CD4-positive, alpha-beta memory T cell (primary cell): ENCODE measurements at regions not wholly inside any gene's neighbourhood (a gene's known extent, or its start where the extent isn't known, plus 50 kb on each side); places are given as distances from the start of the nearest gene placed in this dataset.

Experiments used
- CTCF ChIA-PET: fragments of 350-600 bp; sonication (Branson Sonifier 250); formaldehyde crosslinking; loops from one replicate; lab custom pipeline; 2021; ENCODE audit warnings: inconsistent platforms; ENCODE audit not compliant: partially characterized antibody; lab: Charles Lee
- POLR2A ChIA-PET: fragments of 350-600 bp; sonication (Branson Sonifier 250); formaldehyde crosslinking; loops from one replicate; lab custom pipeline; 2021; ENCODE audit not compliant: partially characterized antibody; lab: Charles Lee
- DNase-seq, 5 donors: peaks; one replicate each; pipeline versions ENCODE4 v3.0.0 to v3.0.0-alpha.2; 2020 to 2022; ENCODE audit warnings: mixed read lengths in 1 of 5
- H3K27ac ChIP-seq: one replicate; pipeline ENCODE4 v1.7.0; 2013; ENCODE audit warnings: low read depth, low read length
- H3K27me3 ChIP-seq: 2 replicates; pipeline ENCODE4 v1.7.0; 2013; ENCODE audit warnings: mild to moderate bottlenecking, low read length, moderate library complexity; ENCODE audit not compliant: insufficient read depth
- H3K36me3 ChIP-seq: 2 replicates; pipeline ENCODE4 v1.7.0; 2013; ENCODE audit warnings: mild to moderate bottlenecking, low read length, moderate library complexity; ENCODE audit not compliant: insufficient read depth
- H3K4me1 ChIP-seq: 2 replicates; pipeline ENCODE4 v1.7.0; 2013; ENCODE audit warnings: mild to moderate bottlenecking, low read length, moderate library complexity; ENCODE audit not compliant: insufficient read depth
- H3K4me3 ChIP-seq, 2 donors: one replicate each; pipeline ENCODE4 v1.7.0; 2013; ENCODE audit warnings: low read length in 2 of 2, mild to moderate bottlenecking in 1 of 2
- H3K9me3 ChIP-seq, 2 donors: one replicate each; pipeline ENCODE4 v1.7.0; 2013; ENCODE audit warnings: low read length in 2 of 2, control low read depth in 1 of 2; ENCODE audit not compliant: control insufficient read depth in 1 of 2
- H3K27ac Mint-ChIP-seq, 7 donors: one replicate each; pipeline ENCODE4 v1.8.0; 2020 to 2021; ENCODE audit warnings: mixed read lengths in 7 of 7, mild to moderate bottlenecking in 6 of 7, inconsistent platforms in 3 of 7, moderate library complexity in 3 of 7
- H3K27me3 Mint-ChIP-seq, 2 donors: one replicate each; pipeline ENCODE4 v1.8.0; 2020 to 2021; ENCODE audit warnings: mixed read lengths in 2 of 2
- H3K36me3 Mint-ChIP-seq, 2 donors: one replicate each; pipeline ENCODE4 v1.8.0; 2020 to 2021; ENCODE audit warnings: mixed read lengths in 2 of 2, inconsistent platforms in 1 of 2, mild to moderate bottlenecking in 1 of 2
- H3K4me1 Mint-ChIP-seq, 4 donors: one replicate each; pipeline ENCODE4 v1.8.0; 2020 to 2021; ENCODE audit warnings: mixed read lengths in 4 of 4, mild to moderate bottlenecking in 1 of 4
- H3K4me3 Mint-ChIP-seq, 8 donors: one replicate each; pipeline ENCODE4 v1.8.0; 2020 to 2021; ENCODE audit warnings: mixed read lengths in 8 of 8, mild to moderate bottlenecking in 7 of 8, moderate library complexity in 6 of 8, inconsistent platforms in 3 of 8
- H3K9me3 Mint-ChIP-seq, 8 donors: one replicate each; pipeline ENCODE4 v1.8.0; 2020 to 2021; ENCODE audit warnings: mixed read lengths in 8 of 8, mild to moderate bottlenecking in 5 of 8, inconsistent platforms in 3 of 8, moderate library complexity in 1 of 8
- intact Hi-C: fragments of 100-400 bp; cut with micrococcal nuclease; formaldehyde crosslinking; loops from one replicate; pipeline ENCODE4 v1.15.1; 2023

DNA sequence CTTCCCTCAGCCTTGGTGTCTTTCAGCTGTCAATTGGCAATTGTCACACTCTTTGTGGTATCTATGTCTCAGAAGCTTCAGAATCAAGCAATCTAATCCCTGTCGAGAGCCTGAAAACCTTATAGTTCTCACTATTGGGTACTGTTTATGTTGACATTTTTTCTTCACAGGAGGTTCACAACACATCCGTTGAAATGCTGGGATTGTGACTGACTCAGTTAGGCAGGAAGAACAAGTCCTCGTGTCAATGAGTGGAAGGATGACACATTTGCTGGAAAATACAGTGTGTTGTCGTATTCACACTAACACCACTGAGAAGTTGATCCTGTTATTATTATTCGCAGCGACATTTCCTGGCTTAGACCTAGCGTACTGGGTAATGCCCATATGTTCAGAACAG lies 163.9 kb upstream of the CITED2 start:
- Mint-ChIP-seq H3K27me3 (no peaks in the 10 kb centered on the region), H3K36me3 (no peaks in the 10 kb centered on the region), H3K4me1 (peaks cover 55 to 78% (median 63%) of the 10 kb centered on the region in 4 donors), H3K9me3 (no peaks in the 10 kb centered on the region), H3K27ac (peak overlapping the region in 2 of 7 donors; percentile 37 to 64), H3K4me3 (no peak overlapping the region)
- H3K36me3 ChIP-seq = no peaks in the 10 kb centered on the region
- no peaks in the 10 kb centered on the region for H3K9me3 ChIP-seq
- ChIA-PET POLR2A (interaction anchor here (8.1 kb wide), 1 partner anchor 164 kb away, joined by 153 read pairs; the partner anchor contains the start of gene CITED2), CTCF (interaction anchor here (1.5 kb wide), 1 partner anchor 169 kb away, joined by 3 read pairs; no protein-coding TSS in a partner anchor)
- DNase-seq = no peak
- no peaks in the 10 kb centered on the region for H3K27me3 ChIP-seq
- H3K4me1 ChIP-seq = peaks cover 78% of the 10 kb centered on the region
- no peak overlapping the region for H3K4me3 ChIP-seq
- no peak overlapping the region for H3K27ac ChIP-seq
- intact Hi-C loops = loop anchor here (10.0 kb wide), 1 partner anchor 554 kb away; the partner anchor contains the start of gene REPS1

DNA sequence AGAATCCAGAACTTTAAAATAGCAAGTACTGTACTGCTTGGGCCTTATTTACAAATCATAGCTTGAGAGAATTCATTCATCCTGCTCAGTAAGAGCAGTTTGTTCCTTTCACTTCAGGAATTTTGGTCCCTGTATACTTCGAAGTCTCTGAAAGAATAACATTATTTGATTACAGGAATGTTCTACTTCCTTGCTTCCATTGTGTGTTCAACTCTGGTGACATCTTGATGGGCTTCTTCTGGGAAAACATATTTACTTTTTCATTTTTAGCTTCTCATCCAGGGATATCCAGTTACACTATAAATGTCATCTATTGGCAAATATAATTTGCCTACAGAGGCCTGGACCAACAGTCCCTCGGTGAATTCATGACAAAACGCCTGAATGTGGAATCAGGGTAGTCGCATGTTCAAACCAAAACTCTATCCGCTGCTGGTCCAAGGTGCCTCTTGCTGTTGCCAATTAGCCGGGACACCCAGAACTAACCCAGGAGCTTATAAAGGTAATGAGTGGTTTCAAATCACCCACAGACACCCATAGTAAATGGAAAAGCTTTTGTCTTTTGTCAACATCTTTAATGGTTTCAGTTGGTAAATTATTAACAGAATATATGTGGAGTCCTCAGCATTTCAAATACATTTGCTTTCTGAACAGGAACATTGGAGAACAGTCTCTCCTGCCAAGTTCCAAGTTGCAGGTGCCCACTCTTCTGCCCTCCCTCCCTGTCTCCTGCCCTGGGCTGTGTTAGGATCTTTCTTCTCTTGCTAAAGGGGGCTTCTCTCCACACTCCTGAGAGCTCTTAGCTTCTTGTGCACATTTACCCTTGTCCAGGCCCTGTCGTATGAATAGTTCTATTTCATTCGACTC lies 162.5 kb upstream of the CITED2 start:
- H3K4me3 Mint-ChIP-seq = no peak overlapping the region
- Histone ChIP-seq H3K9me3 (no peaks in the 10 kb centered on the region), H3K27ac (no peak overlapping the region), H3K4me3 (no peak overlapping the region), H3K27me3 (no peaks in the 10 kb centered on the region), H3K36me3 (no peaks in the 10 kb centered on the region), H3K4me1 (peaks cover 87% of the 10 kb centered on the region)
- peak overlapping the region; percentile 13 to 81 (median 43) for H3K27ac Mint-ChIP-seq
- DNase-seq = no peak
- H3K27me3 Mint-ChIP-seq = no peaks in the 10 kb centered on the region
- H3K4me1 Mint-ChIP-seq = peaks cover 52 to 73% (median 60%) of the 10 kb centered on the region in 4 donors
- no peaks in the 10 kb centered on the region for H3K36me3 Mint-ChIP-seq
- intact Hi-C loops = loop anchor here (10.0 kb wide), 1 partner anchor 552 kb away; the partner anchor contains the start of gene REPS1
- H3K9me3 Mint-ChIP-seq = no peaks in the 10 kb centered on the region
- CTCF ChIA-PET = interaction anchor here (1.1 kb wide), 1 partner anchor 547 kb away, joined by 4 read pairs; no protein-coding TSS in a partner anchor
- POLR2A ChIA-PET = interaction anchor here (1.3 to 8.1 kb wide), 2 partner anchors 29 to 163 kb away, joined by 3 to 153 read pairs; partner anchors contain the start of gene CITED2

DNA sequence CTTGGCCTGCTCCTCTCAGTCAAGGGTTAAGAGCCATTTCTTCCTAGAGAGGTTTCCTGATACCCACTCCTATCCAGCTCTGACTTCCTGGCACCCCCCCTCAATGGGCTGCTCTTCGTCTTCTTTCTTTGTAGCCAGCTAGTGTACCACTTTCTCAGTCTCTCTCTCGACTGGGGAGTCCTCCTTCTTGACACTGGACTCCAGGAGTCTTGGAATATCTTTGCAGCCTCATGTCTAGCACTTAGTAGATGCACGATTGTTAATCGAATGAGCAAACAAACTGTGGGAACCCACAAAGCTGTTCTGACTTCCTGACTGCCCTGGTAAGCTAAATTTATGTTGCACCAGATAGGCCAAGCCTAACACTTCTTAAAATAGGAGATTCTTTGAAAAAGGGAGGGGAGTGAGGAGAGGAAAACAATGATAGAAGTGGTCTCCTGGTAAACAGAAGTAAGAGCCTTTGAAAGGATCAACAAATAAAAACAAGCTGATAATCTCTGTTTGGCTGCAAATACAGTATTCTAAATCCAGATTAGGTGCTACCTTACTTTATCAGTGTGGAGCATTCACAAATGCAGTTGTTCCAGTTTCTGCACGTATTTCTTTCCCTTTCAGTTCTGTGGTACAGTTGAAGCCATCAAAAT lies 160.1 kb upstream of the CITED2 start:
- intact Hi-C loops = loop anchor here (5.0 to 10.0 kb wide), 2 partner anchors 43 to 550 kb away; partner anchors contain the start of gene REPS1
- Mint-ChIP-seq H3K36me3 (no peaks in the 10 kb centered on the region), H3K27me3 (no peaks in the 10 kb centered on the region), H3K4me3 (peak overlapping the region in 7 of 8 donors; percentile 64 to 93 (median 76)), H3K4me1 (peaks cover 46 to 79% (median 61%) of the 10 kb centered on the region in 4 donors), H3K9me3 (no peaks in the 10 kb centered on the region), H3K27ac (peak overlapping the region; percentile 83 to 96 (median 91))
- H3K4me1 ChIP-seq = peaks cover 87% of the 10 kb centered on the region
- CTCF ChIA-PET = interaction anchor here (0.6 to 2.4 kb wide), 3 partner anchors 160 to 348 kb away, joined by 3 to 14 read pairs (median 10); partner anchors contain the start of gene CITED2
- no peak overlapping the region for H3K4me3 ChIP-seq
- H3K9me3 ChIP-seq = no peaks in the 10 kb centered on the region
- no peaks in the 10 kb centered on the region for H3K36me3 ChIP-seq
- H3K27me3 ChIP-seq = no peaks in the 10 kb centered on the region
- peak in 4 of 5 donors; percentile 12 to 27 (median 21) for DNase-seq
- POLR2A ChIA-PET = interaction anchor here (1.0 to 8.1 kb wide), 5 partner anchors 63 to 393 kb away, joined by 3 to 153 read pairs (median 4); partner anchors contain the start of gene CITED2
- peak overlapping the region; percentile 39 for H3K27ac ChIP-seq

DNA sequence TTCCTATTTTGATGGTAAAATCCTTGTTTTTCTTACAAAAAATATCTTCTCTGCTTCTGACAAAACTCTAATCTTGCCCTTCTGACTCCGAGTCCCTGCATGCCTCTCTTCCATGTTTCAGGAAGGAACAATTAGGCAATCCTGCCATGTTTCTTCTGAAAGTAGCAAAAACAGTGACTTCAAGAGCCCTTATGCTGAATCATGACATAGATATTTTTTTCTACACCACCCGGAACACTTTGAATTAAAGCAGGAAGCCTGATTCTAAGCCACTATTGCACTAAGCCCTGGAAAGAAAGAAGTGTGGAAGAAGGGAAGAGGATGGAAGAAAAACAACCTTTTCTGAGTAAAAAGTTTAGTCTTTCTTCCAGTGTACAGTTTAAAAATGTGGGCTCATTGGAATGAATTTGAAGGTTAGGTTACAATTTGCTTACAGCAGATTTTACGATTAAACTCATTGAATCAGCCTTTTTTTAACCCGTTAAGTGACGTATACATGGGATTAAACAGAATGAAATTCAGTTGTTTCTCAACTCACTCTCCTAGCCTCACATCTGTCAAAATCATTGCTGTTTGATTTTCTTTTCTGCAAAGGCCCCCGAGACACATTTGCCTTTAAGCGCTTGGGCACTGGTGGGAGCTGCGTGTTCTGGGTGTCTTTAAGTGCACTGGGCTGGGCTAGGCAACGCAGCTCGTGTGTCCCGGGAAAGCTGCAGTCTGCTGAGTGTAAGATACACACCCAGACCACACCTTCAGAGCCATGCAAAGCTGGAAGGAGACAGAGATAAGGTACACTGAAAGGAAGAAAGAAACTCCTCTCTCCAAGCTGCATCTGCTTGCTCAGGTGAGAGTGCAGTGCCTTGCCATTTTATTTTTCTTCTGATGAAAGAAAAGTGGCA lies 159.4 kb upstream of the CITED2 start:
- Mint-ChIP-seq H3K4me3 (peak overlapping the region; percentile 28 to 93 (median 76)), H3K36me3 (no peaks in the 10 kb centered on the region), H3K27me3 (no peaks in the 10 kb centered on the region), H3K9me3 (no peaks in the 10 kb centered on the region), H3K4me1 (peaks cover 47 to 76% (median 59%) of the 10 kb centered on the region in 4 donors), H3K27ac (peak overlapping the region; percentile 83 to 96 (median 92))
- intact Hi-C loops = loop anchor here (5.0 to 10.0 kb wide), 2 partner anchors 43 to 549 kb away; partner anchors contain the start of gene REPS1
- CTCF ChIA-PET = interaction anchor here (0.6 to 2.4 kb wide), 3 partner anchors 159 to 349 kb away, joined by 3 to 14 read pairs (median 10); partner anchors contain the start of gene CITED2
- H3K27me3 ChIP-seq = no peaks in the 10 kb centered on the region
- peak in 2 of 5 donors; percentile 6 to 10 for DNase-seq
- H3K27ac ChIP-seq = peak overlapping the region; percentile 39
- H3K36me3 ChIP-seq = no peaks in the 10 kb centered on the region
- POLR2A ChIA-PET = interaction anchor here (1.0 to 8.1 kb wide), 5 partner anchors 63 to 392 kb away, joined by 3 to 153 read pairs (median 4); partner anchors contain the start of gene CITED2
- peaks cover 84% of the 10 kb centered on the region for H3K4me1 ChIP-seq
- no peaks in the 10 kb centered on the region for H3K9me3 ChIP-seq
- H3K4me3 ChIP-seq = no peak overlapping the region

DNA sequence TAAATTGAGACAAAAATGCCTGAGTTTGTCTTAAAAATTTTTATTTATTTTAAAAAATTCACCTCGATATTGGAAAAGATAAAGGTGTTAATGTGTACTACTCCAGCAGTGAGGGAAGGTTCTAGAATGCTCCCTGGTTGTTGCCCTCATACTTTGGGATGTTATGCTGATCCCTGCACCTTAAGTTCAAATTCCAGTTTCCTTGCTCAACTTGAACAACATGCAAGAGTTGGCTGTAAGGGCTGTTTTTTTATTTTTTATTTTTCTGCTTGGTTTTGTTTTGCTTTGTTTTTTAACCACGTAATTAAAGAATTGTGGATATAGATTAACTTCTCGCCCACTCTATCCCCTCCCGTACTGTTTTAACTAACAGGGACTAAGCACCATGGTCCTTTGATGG lies 158.7 kb upstream of the CITED2 start:
- intact Hi-C loops = loop anchor here (5.0 to 10.0 kb wide), 2 partner anchors 44 to 548 kb away; partner anchors contain the start of gene REPS1
- H3K36me3 Mint-ChIP-seq = no peaks in the 10 kb centered on the region
- Histone ChIP-seq H3K4me1 (peaks cover 78% of the 10 kb centered on the region), H3K27me3 (no peaks in the 10 kb centered on the region), H3K27ac (no peak overlapping the region), H3K9me3 (no peaks in the 10 kb centered on the region), H3K4me3 (no peak overlapping the region), H3K36me3 (no peaks in the 10 kb centered on the region)
- H3K27me3 Mint-ChIP-seq = no peaks in the 10 kb centered on the region
- no peak for DNase-seq
- peaks cover 48 to 71% (median 60%) of the 10 kb centered on the region in 4 donors for H3K4me1 Mint-ChIP-seq
- no peaks in the 10 kb centered on the region for H3K9me3 Mint-ChIP-seq
- H3K27ac Mint-ChIP-seq = peak overlapping the region; percentile 76 to 93 (median 91)
- ChIA-PET CTCF (no interaction called here), POLR2A (interaction anchor here (0.6 to 3.6 kb wide), 2 partner anchors 159 to 1878 kb away, joined by 3 to 77 read pairs; partner anchors contain the start of gene CITED2)
- peak overlapping the region in 5 of 8 donors; percentile 28 to 93 (median 80) for H3K4me3 Mint-ChIP-seq
